Erythroblast (primary cell): ENCODE measurements at regions not wholly inside any gene's neighbourhood (a gene's known extent, or its start where the extent isn't known, plus 50 kb on each side); places are given as distances from the start of the nearest gene placed in this dataset.
A peak's percentile ranks its signal among the peaks of the same experiment; 100 is the strongest.

ENCODE experiments used
- DNase-seq, 2 experiments: peaks; one replicate each; lab custom pipeline; 2025; lab: John Stamatoyannopoulos, UW
- GATA1 ChIP-seq: IDR thresholded peaks from 2 replicates; pipeline ENCODE4 v1.6.1; 2011; ENCODE audit warnings: low read depth, mild to moderate bottlenecking, control low read depth, low read length, moderate library complexity
- POLR2A ChIP-seq: IDR thresholded peaks from 2 replicates; pipeline ENCODE4 v1.6.1; 2011; ENCODE audit warnings: mild to moderate bottlenecking, low read length

DNA sequence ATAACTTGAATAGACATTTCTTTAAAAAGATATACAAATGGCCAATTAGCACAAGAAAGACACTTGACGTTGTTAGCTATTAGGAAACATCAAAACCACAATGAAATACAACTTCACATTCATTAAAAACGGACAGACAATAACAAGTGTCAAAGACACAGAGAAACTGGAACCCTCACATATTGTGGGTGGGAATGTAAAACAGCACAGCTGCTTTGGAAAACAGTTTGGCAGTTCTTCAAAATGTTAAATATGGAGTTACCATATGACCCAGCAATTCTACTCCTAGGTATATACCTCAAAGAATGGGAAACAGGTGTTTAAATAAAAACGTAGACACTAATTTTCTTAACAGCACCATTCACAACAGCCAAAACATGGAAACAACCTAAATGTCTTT, 100.5 kb upstream of the SLC22A23 start:
- no peak for TF ChIP-seq GATA1
- DNase-seq: no peak

DNA sequence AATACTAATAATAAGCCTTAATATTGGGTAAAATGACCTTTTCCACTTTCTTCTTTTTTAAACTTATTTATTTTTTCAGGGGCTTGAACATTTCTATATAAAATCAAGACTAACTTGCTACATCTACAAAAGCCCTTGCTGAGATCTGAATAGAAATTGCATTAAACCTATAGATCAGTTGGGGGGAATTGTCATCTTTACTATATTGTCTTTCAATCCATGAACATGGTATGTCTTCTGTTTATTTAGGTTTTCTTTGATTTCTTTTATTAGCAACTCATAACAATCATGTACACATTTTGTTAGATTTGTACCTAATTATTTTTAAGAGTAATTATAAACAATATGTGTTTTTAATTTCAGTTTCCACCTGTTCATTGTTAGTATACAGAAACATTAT, 96.4 kb upstream of the SLC22A23 start:
- TF ChIP-seq POLR2A (no peak), GATA1 (no peak)
- no peak for DNase-seq

DNA sequence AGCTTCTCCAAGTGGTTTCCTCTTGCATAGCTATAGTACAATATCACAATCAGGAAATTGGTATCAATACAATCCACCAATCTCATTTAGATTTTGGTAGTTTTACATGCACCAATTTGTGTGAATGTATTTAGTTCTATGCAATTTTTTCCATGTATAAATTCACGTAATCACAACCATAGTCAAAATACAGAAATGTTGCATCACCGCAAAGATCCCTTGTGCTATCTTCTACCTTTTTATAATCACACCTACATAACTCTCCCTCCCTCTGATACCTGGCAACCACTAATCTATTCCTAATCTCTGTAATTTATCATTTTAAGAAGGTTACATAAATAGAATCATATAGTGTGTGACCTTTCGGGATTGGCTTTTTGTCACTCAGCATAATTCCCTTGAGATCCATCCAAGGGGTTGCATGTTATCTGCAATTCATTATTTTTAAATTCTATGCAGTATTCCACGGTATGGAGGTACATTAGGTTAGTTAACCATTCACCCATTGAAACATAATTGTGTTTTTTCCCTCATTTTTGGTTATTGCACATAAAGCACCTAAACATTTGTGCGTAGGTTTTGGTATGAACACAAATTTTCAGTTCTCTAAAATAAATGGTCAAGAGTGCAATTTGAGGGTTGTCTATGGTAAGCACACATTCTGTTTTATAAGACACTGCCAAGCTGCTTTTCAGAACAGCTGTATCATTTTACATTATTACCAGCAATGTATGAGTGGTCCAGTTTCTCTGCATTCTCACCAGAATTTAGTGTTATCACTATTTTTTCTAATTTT, 95.1 kb upstream of the SLC22A23 start:
- TF ChIP-seq GATA1: no peak
- no peak for TF ChIP-seq POLR2A
- DNase-seq: no peak

DNA sequence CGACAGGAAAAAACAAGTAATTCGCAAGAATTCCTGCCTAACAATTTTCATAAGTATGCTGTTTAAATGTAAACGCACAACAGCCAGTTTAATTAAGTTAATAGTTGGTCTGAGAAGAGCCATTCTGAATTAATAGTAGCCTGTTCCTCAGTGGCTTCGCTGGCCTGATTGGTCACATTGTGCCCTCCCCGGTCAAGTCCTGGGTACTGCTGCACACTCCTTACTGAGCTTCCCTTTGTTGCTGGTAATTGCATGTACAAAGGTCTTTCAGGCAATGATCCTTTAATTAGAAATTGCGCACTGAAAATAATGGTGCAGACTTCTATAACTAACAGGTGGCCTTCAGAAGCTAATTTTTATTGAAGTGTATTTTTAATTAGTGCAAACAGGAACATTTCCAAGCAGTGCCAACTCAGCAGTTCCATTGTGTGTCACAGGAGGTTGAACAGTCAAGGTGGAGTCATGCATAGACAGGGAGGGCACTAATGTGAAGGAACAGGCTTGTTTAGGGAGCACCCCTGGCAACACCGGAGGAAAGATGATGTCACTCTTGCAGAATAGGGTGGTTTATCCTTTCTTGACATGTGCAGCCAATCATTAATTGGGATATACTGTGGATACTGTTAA, 92.6 kb upstream of the SLC22A23 start:
- no peak for DNase-seq
- no peak for TF ChIP-seq POLR2A
- no peak for TF ChIP-seq GATA1

DNA sequence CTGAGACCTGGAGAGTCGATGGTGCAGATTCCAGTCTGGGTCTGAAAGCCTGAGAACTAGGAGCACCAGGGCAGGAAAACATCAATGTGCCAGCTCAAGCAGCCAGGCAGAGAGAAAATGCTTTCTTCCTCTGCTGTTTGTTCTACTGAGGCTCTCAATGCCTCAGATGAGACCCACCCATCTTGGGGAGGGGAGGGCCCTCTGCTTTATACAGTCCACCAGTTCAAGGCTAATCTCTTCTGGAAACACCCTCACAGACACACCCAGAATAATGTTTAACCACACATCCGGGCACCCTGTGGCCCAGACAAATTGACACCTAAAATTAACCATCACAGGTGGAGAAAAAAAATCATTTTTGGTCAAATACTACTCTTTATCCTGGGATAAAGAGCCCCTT, 89.3 kb upstream of the SLC22A23 start:
- DNase-seq: peak; percentile 35 to 53
- TF ChIP-seq POLR2A (no peak), GATA1 (no peak)

DNA sequence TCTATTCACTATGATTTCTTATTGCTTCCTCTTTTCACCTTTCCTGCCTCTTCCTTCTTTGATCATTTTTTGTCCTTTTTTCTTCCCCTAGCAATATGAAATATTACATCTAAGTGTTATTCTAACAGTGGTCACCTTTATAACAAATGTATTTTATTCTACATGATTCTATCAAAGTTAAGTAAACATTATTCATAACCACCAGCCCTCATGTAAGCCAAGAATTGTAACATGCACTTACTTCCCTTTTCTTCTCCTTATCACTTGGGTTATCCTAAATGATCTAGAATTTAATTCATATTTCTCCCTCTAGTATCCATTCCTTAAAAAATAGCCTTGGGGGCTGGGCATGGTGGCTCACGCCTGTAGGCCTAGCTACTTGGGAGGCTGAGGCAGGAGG, 88.3 kb upstream of the SLC22A23 start:
- TF ChIP-seq GATA1 (no peak), POLR2A (no peak)
- no peak for DNase-seq

DNA sequence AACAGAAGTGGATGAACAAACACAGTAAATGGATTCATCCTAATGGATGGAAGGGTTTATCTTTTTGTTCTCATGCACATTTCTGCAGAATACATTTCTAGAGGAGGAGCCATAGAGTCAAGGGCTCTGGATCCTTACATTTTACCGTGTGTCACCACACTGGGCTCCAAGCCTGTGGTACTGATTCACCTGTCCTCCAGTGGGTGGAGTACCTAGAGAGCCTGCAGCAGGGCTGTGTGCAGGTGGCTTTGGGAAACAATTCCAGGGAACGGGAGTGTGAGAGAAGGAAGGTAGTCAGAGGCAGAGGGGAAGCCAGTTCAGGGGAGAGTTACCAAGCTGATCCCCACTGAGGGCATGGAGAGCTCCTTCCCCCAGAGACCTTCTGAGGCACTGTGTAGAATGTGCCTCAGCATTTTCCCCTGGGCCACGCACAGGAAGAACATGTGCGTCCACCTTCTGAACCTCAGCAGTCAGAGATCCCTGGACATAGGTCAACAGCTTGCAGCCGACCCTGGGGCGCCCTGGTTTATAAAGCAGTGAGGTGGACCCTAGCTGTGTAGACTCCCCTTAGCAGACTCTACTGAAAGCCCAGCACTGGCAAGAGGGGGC, 85.3 kb upstream of the SLC22A23 start:
- DNase-seq: no peak
- TF ChIP-seq POLR2A (no peak), GATA1 (no peak)

DNA sequence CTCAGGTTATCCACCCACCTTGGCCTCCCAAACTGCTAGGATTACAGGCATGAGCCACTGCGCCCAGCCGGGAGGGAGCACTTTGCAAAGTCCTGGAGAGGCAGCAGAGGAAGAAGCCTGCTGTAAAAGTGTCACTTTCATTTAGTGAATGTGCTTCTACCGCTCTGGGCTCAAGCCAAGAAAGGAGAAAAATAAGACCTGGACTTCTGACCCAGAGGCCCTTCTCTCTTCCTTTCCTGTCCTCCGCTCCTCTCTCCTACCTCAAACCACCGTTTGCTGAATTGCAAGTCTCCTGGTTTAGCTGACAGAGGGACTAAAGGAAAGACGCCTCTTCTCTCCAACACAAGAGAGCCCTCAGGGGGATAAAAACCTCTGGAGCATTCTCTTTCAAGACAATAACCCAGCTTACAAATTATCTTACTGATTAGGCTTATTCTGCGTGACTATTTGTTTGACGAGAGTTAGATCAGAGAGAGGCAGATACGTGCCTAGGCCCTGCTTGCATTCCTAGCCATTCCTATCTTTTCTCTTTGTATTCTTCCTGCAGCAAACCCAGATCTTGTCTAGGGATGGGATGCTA, 84.2 kb upstream of the SLC22A23 start:
- TF ChIP-seq POLR2A: no peak
- no peak for TF ChIP-seq GATA1
- DNase-seq: no peak

DNA sequence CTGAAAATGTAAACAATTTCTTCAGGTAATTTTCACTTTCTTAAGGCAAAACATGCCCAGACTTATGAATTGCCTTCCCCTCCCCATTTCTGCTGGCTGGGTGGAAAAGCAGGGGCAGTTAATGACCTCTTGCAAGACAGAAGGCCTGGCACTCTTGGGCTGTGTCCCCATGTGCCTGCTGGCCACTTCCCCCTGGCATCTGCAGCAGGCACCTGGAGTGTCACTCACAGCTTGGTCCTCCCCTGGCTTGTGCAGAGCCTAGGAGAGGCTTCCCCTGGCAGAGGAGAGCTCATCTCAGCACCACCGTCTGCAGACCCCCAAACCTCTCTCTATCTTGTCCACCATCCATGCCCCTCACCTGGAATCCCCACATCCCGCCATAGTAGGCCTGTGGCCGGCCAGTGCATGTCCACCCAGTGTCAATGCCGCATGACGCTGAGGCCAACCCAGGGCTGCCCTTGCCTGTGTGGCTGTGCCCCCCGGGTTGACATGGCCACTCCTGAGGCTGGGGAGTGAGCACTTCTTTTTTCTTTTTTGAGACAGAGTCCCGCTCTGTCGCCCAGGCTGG, 83.5 kb upstream of the SLC22A23 start:
- no peak for TF ChIP-seq POLR2A
- TF ChIP-seq GATA1: no peak
- no peak for DNase-seq

DNA sequence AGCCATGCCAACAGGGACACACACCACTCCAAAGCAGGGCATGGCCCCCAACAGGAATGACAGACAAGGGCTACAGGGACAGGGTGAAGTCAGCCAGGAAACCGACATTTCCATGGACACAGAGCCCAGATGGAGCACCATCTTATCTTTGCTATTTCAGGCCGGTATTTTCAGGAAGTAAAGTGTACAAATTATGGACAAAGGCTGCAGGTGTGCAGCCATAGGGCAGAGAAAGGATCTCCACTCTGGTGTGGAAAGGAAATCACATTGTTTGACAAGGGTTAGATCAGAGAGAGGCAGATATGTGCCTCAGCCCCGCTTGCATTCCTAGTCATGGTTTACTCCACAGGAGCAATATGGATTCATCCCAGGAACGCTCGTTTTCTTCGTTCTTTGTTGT, 81.7 kb upstream of the SLC22A23 start:
- no peak for DNase-seq
- no peak for TF ChIP-seq GATA1
- no peak for TF ChIP-seq POLR2A

DNA sequence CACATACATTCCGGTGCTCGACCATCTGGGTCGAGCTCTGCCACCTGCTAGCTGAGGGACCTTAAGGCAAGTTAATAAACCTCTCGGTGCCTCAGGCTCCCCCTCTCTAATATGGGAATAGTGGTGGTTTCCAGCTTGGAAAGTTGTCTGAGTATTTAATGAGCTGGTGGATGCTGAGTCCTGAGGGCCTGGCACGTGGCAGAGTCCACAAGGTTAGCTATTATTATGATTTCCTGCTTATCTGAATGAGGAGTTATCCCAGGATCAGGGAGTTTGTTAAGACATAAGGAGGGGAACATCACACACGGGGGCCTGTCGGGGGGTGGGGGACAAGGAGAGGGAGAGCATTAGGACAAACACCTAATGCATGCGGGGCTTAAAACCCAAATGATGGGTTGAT, 80.1 kb upstream of the SLC22A23 start:
- DNase-seq: no peak
- TF ChIP-seq POLR2A: no peak
- no peak for TF ChIP-seq GATA1

DNA sequence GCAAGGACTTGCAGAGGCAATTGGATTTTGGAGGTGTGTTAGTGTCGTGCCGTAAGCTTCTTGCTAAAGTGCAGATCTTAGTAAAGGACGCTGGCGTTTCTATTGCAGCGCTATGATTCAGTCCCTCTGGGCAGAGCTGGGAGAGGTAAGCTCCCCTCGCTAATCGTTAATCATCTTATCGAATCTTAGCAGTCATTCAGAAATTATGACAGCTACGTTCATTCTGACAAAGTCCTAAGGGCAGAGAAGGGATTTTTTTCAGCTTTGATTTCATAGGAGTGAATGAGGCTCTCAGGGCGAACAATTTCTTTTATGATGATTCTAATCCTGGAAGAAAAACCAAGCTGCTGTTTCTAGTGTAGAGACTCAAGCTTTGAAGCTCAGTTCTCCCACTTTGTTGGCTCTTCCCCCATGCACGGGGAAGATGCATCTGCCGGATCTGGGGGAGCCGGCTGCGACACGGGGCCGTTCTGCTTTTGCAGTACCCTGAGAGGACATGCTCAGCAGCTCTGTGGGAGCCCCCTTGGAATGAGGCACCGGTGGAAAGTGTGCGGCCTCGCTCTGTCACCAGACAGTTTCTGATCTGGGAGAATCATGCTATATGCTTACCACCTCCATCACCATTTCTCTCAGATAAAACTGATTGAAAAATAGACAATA, 79.1 kb upstream of the SLC22A23 start:
- no peak for TF ChIP-seq GATA1
- no peak for DNase-seq

DNA sequence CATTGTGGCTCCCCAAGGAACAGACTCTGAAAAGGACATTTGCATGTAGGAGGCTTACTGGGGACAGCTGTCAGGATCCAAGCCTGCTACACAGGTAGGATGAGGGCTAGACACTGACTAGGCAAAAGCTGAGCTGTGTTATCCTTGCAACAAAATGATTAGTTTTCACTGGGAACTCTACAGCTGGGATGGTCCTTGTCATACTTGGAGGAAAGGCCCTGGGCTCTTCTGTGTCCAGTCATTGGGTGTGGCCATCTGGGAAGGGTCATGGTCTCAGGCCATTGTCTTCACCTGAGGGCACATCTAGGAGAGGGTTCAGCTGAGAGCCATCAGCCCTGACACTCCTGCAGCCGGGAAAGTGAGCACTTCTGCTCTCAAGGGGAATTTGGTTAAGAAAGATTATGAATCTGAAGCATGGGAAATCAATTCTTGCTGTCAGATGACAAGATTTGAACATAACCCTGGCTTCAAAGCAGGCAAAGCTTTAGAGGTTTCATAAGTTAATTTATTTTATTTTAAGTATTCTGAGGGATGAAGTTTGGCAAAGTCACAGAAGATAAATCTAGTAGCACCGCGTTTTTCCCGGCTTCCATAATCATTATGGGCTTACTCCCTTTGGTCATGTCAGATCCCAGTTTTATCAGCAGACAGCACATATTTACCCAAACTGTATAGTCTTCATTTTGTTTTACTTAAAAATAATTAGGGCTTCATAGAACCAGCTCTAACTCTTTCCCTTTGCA, 78.4 kb upstream of the SLC22A23 start:
- DNase-seq: no peak
- TF ChIP-seq GATA1: no peak
- TF ChIP-seq POLR2A: no peak
